Body of pancreas (tissue), 4 donors: ENCODE measurements at regions not wholly inside any gene's neighbourhood (a gene's known extent, or its start where the extent isn't known, plus 50 kb on each side); places are given as distances from the start of the nearest gene placed in this dataset.

ENCODE experiments used
- ATAC-seq: fragments of 150-250 bp; one replicate; pipeline ENCODE4 v1.9.1; 2016
- DNase-seq, 4 donors: peaks; one replicate each; pipeline ENCODE4 v3.0.0-alpha.2; 2019
- H3K27ac ChIP-seq, 4 donors: fragments of 200-600 bp; sonication (generic); 1 replicate in 3 of 4; 2 replicates in 1 of 4; pipeline versions ENCODE4 v1.5.1 to v1.6.1; 2016 to 2019; ENCODE audit warnings: mild to moderate bottlenecking in 1 of 4, mixed read lengths in 1 of 4, moderate library complexity in 1 of 4
- H3K27me3 ChIP-seq, 2 donors: fragments of 200-600 bp; sonication (generic); one replicate each; pipeline ENCODE4 v1.6.0; 2016; ENCODE audit warnings: mild to moderate bottlenecking in 1 of 2
- H3K36me3 ChIP-seq, 2 donors: fragments of 200-600 bp; sonication (generic); replicated peaks in 1 of 2; 2 replicates each; pipeline ENCODE4 v1.5.1; 2016; ENCODE audit warnings: low read depth in 2 of 2; ENCODE audit not compliant: insufficient read depth in 1 of 2
- H3K4me1 ChIP-seq: fragments of 200-600 bp; sonication (generic); one replicate; pipeline ENCODE4 v1.6.0; 2016
- H3K4me3 ChIP-seq, 2 donors: fragments of 200-600 bp; sonication (generic); 1 replicate in 1 of 2; 2 replicates in 1 of 2; pipeline ENCODE4 v1.5.1; 2016 to 2019
- H3K9me3 ChIP-seq, 3 donors: fragments of 200-600 bp; sonication (generic); 1 replicate in 2 of 3; 2 replicates in 1 of 3; pipeline ENCODE4 v1.5.1; 2016
- CTCF ChIP-seq, 7 experiments: fragments of 450-650 bp in 4 of 7; fragments of 200-600 bp in 3 of 7; sonication (generic) in 3 of 7; IDR thresholded peaks; one replicate each; pipeline ENCODE4 v1.5.1; 2016 to 2019; ENCODE audit warnings: antibody characterized with exemption in 7 of 7
- POLR2A ChIP-seq, 3 donors: fragments of 450-650 bp; IDR thresholded peaks; one replicate each; pipeline ENCODE4 v1.6.1; 2016; ENCODE audit warnings: antibody characterized with exemption in 3 of 3, mild to moderate bottlenecking in 2 of 3
- WGBS, 2 donors: methylation state at CpG; one replicate each; pipeline ENCODE4 v1.1.5; 2017; 5-methylcytosine and 5-hydroxymethylcytosine counted together
- intact Hi-C: fragments of 100-400 bp; cut with DNase I; formaldehyde crosslinking; loops from one replicate; pipeline ENCODE4 v1.15.1; 2023

DNA sequence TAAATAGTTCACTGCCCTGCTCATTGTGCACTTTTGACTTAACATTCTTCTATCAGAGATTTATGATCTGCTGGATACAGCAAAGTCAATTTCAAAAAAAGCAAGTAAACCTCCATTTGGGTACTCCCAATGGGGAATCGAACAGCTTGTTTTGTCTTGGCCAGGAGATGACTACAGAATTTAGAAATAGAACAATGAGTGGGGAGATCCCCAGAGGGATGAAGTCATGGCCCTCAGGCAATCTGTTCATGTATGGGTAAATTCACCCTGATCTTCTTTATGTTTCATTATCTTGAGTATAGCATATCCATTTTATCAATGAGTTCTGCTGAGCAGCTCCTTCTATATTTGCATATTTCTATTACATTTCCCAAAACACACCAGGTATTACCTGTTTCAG is 1681.9 kb downstream of the HACE1 start:
- intact Hi-C loops, result no loop called here
- no peaks in the 10 kb centered on the region for H3K4me1 ChIP-seq
- no peaks in the 10 kb centered on the region for H3K36me3 ChIP-seq
- ATAC-seq, result no peak
- H3K27ac ChIP-seq, result no peak overlapping the region
- no peaks in the 10 kb centered on the region for H3K9me3 ChIP-seq
- H3K4me3 ChIP-seq, result no peak overlapping the region
- DNase-seq, result no peak
- 0 to 30% methylated on average over 1 of the region's 1 CpG for WGBS, 2 donors
- TF ChIP-seq CTCF (IDR thresholded peaks at IDR 0.05), result no peak
- no peak for TF ChIP-seq POLR2A (IDR thresholded peaks at IDR 0.05)
- H3K27me3 ChIP-seq, result no peaks in the 10 kb centered on the region

- ATAC-seq, result no peak
- H3K9me3 ChIP-seq, result no peaks in the 10 kb centered on the region
- no peaks in the 10 kb centered on the region for H3K36me3 ChIP-seq
- DNase-seq, result no peak
- no peak overlapping the region for H3K27ac ChIP-seq
- WGBS, 2 donors, result 33 to 60% methylated on average over 1 of the region's 1 CpG
- H3K27me3 ChIP-seq, result no peaks in the 10 kb centered on the region
- no peak for TF ChIP-seq POLR2A (IDR thresholded peaks at IDR 0.05)
- no peak for TF ChIP-seq CTCF (IDR thresholded peaks at IDR 0.05)
- intact Hi-C loops, result no loop called here
- no peak overlapping the region for H3K4me3 ChIP-seq
- H3K4me1 ChIP-seq, result no peaks in the 10 kb centered on the region
Measured at GRCh38 chr6:103175056-103175455, 1684.7 kb downstream of the HACE1 start.

DNA sequence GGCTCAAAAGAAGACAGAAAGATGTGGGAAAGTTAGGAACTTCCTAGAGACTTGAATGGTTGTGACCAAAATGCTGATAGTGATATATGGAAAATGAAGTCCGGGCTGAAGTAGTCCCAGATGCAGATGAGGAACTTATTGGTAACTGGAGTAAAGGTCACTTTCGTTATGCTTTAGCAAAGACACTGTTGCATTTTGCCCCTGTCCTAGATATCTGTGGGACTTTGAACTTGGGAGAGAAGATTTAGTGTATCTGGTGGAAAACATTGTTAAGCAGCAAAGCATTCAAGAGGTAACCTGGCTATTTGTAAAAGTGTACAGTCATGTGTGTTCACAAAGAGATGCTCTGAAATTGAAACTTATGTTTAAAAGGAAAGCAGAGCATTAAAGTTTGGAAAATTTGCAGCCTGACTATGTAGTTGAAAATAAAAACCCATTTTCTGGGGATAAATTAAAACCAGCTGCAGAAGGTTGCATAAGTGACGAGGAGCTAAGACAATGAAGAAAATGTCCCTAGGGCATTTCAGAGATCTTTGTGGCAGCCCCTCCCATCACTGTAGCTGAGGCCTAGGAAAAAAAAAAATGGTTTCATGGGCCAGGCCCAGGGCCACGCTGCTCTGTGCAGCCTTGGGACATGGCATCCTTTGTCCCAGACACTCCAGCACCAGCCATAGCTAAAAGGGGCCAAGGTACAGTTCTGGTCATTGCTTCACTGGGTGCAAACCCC is 1692.2 kb downstream of the HACE1 start:
- no peak overlapping the region for H3K4me3 ChIP-seq
- H3K27ac ChIP-seq, result no peak overlapping the region
- no peak for ATAC-seq
- intact Hi-C loops, result no loop called here
- WGBS, 2 donors, result 54 to 55% methylated on average over 4 of the region's 4 CpGs
- H3K4me1 ChIP-seq, result no peaks in the 10 kb centered on the region
- no peaks in the 10 kb centered on the region for H3K36me3 ChIP-seq
- no peaks in the 10 kb centered on the region for H3K27me3 ChIP-seq
- TF ChIP-seq CTCF (IDR thresholded peaks at IDR 0.05) (no peak), POLR2A (IDR thresholded peaks at IDR 0.05) (no peak)
- no peak for DNase-seq
- H3K9me3 ChIP-seq, result no peaks in the 10 kb centered on the region

DNA sequence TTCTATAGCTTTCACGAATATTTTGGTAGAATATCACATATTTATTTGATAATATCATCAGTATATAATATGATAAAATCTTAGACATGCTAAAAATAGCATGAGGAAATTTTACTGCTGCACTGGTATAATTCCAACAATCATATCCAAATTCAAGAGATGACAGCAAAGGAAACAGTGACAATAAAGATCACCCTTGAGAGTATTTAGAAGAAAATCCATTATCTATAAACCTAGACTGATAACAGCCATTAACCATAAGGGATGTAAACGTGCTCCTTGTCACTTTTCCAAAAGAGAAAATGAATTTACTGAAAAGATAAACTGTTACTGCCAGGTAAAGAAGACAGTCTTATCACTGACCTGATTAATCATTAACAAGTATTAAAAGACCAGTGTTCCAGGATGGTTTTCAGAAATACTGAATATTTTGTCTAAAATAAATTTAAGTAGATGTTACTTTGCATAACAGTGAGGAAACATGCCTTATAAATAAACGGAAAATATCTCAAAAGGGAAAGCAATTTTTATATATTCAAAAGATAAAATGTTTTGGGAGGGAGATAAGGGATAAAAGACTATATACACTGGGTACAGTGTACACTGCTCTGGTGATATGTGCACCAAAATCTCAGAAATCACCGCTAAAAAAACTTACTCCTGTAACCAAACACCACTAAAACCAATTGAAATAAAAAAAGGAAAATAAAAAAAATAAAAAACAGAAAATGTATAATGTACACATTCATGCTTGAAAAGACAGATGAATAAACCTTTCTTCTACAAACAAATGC is 1704.7 kb downstream of the HACE1 start:
- TF ChIP-seq CTCF (IDR thresholded peaks at IDR 0.05) (no peak), POLR2A (IDR thresholded peaks at IDR 0.05) (no peak)
- WGBS, 2 donors, result 11 to 14% methylated on average over 4 of the region's 4 CpGs
- Histone ChIP-seq H3K27ac (no peak overlapping the region), H3K4me1 (no peaks in the 10 kb centered on the region), H3K36me3 (no peaks in the 10 kb centered on the region), H3K4me3 (no peak overlapping the region), H3K27me3 (no peaks in the 10 kb centered on the region), H3K9me3 (no peaks in the 10 kb centered on the region)
- intact Hi-C loops, result no loop called here
- DNase-seq (no peak), ATAC-seq (no peak)
